GM12874 (cell line): ENCODE measurements at regions not wholly inside any gene's neighbourhood (a gene's known extent, or its start where the extent isn't known, plus 50 kb on each side); places are given as distances from the start of the nearest gene placed in this dataset.

Experiments
- CTCF ChIP-seq: IDR thresholded peaks from 2 replicates; pipeline ENCODE4 v1.5.1; 2011; ENCODE audit warnings: low read depth, mild to moderate bottlenecking, control low read depth, low read length, moderate library complexity; ENCODE audit not compliant: insufficient read depth

- TF ChIP-seq CTCF = no peak
These were observed 985.1 kb upstream of the SLC35B3 start for GRCh38 chr6:9420316-9421015.

- no peak for TF ChIP-seq CTCF
These were observed 982.1 kb upstream of the SLC35B3 start for GRCh38 chr6:9417400-9417799.

DNA sequence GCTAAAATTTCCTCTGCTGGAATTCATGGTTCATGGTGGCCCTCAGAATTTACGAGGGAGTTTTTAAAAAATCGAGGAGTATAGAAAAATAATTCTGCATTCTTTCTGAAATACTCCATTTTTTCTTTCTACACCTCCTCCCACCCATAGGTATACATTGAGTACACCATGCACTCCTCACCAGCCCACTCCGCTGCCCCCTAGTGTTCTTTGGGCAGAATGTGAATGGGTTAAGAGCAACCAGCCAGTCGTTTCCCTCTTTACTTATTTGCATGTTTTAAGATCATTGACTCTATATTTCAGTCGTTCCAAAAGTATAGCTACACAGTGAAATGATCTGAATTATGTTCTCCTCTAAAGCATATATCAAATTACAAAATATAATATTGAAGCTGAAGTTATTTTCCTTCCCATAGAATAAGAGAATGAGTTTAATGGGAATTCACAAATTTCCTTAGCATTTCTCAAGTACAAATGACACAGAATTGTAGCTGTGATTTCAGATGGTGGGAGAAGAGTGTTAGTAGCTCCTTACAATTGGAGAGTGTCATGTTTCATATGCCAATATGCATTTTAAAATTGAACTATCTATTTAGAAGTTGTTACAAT, 977.7 kb upstream of the SLC35B3 start:
- TF ChIP-seq CTCF = peak; percentile 48; the same call in 1 of the 2 replicates

GRCh38 chr6:9409126-9409525, 973.8 kb upstream of the SLC35B3 start:
- no peak for TF ChIP-seq CTCF

DNA sequence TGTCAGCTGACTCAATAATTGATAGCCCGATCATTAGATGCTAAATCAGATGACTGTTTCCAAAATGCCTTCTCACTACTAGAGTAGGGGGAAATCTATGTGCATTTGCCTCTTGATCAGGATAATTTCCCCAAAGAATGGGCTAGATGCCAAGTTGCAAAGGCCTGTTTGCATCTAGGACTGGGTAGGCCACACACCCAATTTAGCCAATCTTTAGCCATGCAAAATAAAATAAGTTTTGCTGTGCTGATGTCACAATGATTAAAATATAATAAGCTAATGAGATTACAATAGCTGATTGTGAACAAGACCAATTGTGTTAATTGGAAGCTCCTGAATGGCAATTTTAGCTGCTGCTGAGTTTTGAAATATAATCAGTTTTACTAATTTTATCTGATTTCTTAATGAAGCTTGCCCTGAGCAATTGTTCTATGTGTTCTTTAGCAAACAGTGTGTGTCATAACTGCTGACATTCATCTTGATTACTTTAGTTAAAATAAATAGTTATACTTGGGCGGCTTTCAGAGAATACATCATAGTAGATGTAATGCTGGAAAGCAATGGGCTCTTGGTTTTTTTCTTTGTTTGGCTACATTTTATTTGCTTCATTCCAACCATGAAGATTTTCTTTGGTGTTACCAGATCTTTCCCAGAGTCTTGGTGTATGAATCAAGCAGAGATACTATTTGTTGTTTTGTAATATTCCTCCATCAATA, 973.2 kb upstream of the SLC35B3 start:
- no peak for TF ChIP-seq CTCF

DNA sequence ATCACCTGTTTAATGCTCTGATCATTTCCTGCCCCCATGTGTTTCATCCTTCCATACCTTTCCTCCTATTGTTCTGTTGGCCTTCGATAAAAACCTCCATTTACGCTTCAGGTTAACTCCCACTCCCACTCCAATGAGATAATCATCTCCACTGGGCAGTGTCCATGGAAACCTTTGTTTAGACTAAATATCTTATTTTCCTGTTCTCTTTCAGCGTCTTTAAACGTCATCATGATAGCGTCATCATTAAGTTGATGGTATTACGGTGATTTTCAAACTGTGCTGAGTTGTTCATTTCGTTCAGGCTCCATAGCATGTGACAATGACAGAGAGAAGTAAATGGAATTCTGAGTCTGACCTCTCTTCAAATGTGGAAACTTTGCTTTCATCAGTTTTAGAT, 970.5 kb upstream of the SLC35B3 start:
- no peak for TF ChIP-seq CTCF

DNA sequence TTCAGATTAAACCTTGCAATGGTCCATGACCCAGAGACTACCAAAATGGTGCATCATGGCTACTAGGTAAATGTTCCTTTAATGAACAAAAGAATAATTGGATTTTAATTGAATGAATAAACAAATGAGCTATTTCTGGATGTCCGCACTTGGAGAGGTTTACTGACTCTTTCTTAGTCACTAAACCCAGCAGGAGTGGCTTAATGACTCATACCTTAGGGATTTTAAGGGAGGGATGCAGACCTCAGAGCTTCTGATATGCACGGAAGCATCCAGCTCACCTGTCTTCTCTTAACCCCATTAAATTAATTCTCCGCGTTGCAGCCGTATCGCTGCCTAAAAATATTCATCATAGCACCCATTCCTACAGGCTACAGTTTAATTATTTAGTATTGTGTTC, 970.0 kb upstream of the SLC35B3 start:
- no peak for TF ChIP-seq CTCF
